NOMO-1 treated with dmso at 0.1 percent for 144 hours (cell line): ENCODE measurements at regions not wholly inside any gene's neighbourhood (a gene's known extent, or its start where the extent isn't known, plus 50 kb on each side); places are given as distances from the start of the nearest gene placed in this dataset.

ENCODE experiments used
- DNase-seq: peaks from one replicate; lab custom pipeline; 2025; ENCODE audit not compliant: unreplicated experiment; lab: John Stamatoyannopoulos, UW

DNA sequence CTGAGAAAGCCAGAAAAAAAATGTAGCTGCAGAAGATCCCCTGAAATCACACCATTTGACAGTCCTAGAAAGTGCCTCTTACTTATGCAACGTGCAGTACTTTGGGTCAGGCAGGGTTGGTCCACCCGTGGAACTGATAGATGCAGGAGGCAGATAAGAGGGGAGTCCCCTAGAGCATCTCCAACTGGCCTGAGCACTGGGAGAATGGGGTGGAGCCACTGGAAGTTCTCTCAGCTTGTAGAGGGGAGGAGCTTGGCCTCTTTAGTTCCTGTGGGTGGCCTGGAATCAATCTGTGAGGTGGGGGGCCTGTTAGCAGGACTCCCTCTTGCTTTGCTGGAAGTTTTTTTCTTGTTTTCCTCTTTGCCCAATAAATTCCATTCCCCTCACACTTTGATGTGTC lies 335.7 kb upstream of the NCAM2 start:
- no peak for DNase-seq

DNA sequence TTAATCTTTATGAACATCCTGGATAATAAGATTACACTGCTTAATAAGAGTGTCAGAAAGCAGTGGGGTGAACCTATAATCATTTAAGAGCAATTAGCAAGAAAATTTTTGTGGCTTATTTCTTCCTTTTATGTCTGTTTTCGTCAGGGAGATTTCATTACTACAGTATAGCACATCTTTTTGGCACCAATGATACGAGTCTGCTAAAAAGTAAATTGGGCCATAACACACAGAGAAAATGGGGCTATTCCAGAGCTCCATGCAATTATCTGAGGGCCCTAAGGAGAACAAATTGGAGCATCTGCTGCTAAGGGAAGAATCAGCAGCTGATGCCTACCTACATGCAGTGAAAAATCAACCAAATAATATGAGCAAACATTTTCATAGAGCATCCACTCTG lies 330.3 kb upstream of the NCAM2 start:
- DNase-seq = no peak

DNA sequence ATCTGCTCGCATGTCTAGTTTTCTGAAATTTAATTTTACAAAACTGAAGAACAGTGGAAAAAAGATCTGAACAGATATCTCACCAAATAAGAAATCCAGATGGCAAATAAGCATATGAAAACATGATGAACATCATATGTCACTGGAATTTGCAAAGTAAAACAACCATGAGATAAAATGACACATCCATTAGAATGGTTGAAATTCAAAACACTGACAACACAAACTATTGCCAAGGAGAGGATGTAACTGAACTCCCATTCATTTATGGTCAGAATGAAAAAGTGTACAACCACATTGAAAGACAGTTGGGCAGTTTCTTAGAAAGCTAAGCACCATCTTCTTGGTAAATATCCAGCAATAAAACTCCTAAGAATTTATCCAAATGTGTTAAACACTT lies 312.7 kb upstream of the NCAM2 start:
- DNase-seq = no peak

DNA sequence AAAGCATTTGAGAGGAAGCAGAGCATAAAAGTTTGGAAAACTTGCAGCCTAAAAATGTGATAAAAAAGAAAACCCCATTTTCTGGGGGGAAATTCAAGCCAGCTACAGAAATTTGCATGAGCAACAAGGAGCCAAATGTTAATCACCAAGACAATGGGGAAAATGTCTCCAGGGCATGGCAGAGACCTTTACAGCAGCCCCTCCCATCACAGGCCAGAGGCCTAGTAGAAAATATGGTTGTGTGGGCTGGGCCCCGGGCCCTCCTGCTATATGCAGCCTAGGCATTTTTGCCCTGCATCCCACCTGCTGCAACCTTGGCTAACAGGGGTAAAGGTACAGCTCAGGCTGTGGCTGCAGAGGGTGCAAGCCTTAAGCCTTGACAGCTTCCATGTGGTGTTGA lies 299.6 kb upstream of the NCAM2 start:
- DNase-seq = no peak

DNA sequence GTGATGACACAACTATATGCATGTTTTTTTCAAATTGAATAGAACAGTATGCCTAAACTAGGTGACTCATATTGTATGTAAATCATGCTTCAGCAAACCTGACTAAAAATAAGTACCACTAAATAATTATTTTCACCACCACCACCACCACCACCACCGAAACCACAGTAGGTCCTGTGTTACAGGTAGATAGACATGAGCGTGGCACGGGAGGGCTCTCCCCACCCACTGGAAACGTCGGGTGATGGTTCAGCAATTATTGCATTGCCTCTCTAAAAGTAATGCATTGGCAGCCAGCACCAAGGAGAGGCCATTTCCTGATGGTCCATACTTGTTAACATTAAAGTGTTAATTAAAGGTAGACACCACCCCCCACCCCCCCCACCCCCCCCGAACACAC lies 297.0 kb upstream of the NCAM2 start:
- DNase-seq = no peak

DNA sequence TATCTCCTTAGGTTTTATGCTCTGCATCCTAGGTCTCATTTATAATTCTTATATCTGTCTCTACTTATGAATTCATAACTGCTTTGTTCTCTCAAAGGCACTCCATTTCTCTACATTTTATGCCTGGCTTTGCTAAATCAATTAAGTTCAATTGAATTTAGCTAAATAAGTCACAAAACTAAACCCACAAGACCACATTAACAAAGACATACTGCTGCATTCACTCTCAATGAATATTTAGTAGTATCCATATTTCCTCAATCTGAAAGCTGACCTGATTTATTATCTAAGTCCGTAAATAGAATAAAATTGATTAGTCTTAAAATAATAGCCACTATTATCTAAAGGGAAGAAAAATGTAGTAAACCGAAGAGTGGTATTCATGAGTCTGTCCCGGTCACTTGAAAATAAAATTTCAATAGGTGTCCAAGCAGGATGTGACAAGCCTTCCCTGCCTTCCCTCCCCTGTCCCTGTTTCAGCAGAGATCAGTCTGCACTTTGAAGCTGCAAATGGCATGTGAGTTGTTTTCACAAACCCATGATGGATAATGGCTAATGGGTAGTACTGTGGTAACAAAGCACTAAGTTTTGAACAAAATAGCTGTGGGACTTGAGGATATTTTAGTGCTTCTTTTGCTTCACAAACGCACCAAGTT lies 295.0 kb upstream of the NCAM2 start:
- no peak for DNase-seq

DNA sequence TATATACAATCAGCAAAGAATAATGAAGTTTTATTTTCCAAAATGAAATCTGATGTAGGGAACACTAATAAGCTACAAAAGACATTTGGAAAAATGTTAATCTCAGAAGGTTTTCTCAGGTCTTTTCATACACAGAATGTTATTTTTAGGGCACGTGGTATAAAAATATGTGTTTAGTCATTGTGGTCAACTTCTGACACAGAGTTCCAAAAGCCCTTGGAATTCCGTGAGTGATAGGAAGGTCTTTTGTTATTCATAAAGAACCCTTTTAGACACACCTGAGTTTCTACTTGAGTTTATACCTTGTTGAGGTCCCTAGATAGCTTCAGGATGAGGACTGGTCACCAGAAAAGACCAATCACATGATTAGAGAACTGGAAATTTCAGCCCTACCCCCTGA lies 277.6 kb upstream of the NCAM2 start:
- no peak for DNase-seq

DNA sequence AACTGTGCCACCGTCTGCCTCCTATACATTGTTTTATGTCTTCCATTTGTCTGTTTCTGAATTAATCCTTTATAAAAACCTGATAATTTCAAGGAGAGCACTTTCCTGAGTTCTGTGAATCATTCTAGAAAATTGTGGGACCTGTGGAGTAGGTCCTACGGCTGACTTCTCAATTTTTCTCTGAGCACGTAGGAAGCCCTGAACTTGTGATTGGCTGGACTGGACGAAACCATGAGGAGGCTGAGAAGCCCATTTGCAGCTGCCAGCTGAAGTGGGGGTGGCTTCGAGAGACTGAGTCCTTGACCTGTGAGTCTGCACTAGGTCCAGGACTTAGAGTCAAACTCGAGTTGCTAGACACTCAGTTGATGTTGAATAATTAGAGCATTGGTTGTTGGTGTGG lies 277.1 kb upstream of the NCAM2 start:
- DNase-seq = no peak

DNA sequence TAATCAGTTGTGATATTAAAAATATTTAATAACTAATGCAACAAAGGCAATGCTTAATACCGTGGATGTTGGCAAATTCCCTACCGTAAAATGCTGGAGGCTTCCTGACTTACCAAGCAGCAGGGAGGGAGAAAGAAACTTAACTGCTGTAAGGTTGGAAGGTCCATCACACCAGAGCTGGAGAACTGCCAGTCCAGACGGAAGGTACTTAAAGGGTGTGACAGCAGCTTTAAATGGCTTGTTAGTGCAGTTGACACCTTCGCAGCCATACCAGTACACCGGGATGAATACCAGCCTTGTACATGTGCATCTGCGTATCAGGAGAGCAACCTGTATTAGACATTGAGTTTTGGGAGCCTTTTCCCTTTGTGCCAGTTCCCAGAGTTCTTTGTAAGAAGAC lies 269.5 kb upstream of the NCAM2 start:
- DNase-seq = no peak

DNA sequence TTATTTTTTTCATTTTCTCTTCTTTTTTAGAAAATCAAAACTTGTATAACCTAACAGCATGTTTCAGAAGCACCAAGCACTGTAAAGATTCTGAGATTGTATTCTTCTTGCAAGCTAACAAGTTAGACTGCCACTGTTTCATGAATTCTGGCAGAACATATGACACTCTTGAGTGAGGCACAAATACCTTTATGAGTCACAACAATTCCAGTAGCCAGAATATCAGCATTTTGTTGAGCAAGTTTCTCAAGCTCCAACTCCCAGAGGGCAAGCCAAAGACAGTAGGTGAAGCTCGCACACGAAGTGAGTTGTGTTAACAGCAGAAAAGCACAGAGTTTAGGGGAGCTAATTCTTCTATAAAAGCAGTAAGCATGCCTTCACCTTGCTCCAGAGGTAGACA lies 268.8 kb upstream of the NCAM2 start:
- DNase-seq = no peak

DNA sequence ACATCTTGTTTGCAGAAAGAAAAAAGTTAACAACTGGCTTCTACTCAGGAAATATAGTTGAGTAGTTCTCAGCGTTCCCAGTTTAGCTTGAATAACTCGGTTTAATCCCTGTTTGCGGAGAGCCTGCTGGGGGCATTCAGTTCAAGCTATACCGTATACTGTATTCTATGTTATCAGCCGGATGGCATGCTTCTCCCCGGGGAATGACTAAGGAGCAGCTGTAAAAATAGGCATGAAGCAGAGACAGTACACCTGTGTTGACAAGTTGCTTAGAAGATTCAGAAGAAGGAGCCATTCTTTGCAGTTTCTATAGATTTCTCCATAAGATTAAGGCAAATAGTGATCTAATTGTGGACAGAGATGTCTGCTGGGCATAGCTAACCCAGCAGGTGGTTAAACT lies 267.8 kb upstream of the NCAM2 start:
- no peak for DNase-seq

DNA sequence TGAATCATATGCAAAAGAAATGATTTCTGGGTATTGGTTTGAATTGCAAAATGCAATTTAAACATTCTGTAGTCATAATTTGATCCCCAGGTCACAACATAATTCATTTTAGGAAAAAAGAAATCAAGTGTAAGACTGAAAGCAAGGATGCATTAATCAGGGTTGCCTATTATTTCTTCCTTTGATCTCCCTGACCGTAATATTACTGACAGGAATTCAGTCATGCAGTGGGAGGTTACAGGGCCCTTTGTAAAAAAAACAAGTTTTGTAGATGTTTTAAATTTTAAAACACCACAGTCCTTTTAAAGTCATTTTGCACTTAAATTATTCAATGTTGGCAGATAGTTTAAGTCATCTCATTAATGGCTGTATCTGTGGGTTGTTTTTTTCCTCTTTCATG lies 263.0 kb upstream of the NCAM2 start:
- no peak for DNase-seq

DNA sequence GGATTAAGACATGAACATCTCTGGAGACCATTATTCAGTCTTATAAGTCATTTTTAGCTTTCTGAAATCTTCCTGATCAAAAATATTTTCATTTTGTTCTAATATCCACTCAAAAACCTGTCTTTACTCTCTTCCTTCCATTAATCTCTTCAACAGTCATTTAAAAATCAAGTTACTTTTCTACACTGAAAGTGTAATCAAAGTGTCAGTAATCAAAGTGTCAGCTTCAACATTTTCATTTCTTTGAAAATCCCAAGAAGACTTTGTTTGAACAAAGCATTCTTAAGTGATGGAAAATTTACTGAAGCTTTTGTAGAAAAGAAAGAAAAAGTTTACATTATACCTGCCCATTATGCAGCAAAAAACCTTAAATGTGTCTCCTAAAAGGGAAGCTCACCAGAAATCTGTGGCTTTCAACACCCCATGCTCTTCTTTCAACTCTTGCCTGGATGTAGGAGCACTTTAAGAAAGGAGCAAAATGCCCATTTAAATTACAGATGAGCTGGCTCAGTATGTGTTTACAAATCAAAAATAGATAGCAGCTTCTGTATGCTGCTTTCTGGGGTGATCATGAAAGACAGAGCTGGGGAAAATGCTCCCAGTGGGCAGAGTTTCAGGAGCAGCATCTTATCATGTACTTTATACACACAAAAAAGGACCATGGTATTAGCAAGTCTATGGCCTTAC lies 260.8 kb upstream of the NCAM2 start:
- DNase-seq = no peak

DNA sequence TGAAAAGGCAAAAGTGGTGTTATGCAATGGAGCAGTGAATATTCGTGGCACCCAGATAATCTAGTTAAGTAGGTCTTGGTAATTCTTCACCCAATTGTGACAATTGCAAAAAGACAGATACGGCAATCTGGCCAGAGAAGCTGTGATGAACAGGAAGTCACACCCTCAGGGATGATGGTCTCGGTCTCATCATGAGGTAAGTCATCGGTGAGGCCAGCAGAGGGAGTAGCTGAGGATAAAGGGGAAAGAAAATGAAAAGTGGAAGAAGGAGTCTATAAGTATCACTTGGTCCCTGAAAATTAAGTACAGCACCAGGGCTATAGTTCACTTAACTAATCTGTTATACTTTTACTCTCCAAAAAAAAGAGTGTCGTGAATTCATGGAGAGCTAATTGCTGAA lies 258.8 kb upstream of the NCAM2 start:
- no peak for DNase-seq

DNA sequence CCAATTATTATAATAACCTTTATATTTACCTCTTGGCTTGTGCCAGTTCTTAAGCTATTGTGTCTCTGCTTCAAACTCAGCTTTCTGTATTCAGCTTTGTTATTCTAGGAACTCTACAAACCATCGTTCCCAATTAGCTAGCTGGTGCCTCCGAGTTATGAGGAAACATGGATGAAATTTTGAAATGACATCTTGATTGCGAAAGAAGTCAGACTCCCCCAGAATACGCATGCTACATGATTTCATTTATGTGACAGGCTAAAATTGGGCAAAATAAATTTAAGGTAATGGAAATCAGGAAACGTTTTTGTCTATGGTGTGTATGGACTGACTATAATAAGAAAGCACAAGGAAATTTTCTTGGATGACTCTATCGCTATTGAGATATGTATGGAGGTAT lies 256.8 kb upstream of the NCAM2 start:
- no peak for DNase-seq

DNA sequence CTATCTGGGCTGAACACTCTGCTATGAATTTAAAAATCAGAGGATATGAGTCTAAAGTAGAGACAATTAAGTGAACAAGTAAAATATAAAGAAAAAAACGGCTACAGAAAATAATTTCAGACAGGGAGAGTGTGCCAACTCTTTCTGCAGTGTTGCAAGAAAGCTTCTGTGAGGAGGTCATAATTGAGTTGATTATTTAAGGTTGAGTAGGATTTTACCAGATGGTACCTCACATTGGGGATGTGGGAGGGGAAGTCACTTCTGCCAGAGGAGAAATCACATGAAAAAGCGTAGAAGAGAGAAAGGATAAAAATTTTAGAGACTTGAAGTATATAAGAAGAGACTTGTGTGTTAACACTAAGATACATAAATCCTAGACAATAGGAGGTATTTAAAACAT lies 238.0 kb upstream of the NCAM2 start:
- no peak for DNase-seq

DNA sequence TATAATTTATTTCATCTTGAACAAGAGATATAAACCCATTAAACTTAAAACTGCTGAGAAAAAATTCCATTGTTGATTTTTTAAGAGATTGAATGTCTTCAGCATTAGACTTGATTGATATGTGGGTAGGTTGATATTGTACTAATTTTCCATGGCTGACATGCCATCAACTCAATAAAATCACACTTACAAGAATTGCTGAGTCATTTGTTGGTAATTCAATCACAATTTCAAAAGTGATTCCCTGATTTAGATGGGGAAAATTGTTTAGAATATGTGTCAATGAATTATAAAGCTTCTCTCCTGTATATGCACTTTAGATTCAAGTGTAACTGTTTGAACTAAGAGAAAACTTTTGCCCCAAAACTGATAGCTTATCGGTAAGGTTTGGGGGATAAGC lies 223.5 kb upstream of the NCAM2 start:
- DNase-seq = no peak

DNA sequence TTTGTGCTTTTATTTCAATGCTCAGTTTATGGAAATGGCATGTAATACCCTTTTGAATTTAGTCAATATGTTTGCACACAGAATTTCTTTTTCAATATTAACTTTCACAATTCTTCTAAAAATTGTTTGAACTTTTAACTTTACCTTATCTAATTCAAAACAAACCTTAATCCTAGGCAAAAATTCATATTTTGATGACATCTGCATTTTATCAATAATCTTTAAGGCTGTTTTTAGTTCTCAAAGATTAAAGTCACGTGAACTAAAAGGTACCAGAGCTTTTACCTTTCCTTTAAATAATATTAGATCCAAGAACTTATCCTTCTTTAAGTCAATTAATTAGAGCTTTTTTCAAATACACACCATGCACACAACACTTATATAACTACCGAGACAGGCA lies 218.9 kb upstream of the NCAM2 start:
- no peak for DNase-seq

DNA sequence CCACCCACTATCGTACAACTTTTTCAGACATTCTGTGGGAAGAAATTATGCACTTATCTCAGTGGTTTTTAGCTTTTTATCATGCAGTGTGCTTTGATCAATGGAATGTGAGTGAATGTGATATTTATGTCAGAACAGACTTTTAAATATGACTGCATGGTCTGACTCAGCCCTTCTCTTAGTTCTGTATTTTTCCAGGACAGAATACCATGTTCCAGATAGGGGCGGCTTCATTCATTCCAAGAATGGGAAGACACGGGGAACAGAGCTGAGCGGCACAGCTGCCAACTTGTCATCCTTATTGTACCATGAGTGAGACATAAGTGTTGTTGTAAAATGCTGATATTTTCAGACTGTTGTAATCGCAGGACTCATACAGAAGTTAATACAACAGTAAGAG lies 214.6 kb upstream of the NCAM2 start:
- no peak for DNase-seq

DNA sequence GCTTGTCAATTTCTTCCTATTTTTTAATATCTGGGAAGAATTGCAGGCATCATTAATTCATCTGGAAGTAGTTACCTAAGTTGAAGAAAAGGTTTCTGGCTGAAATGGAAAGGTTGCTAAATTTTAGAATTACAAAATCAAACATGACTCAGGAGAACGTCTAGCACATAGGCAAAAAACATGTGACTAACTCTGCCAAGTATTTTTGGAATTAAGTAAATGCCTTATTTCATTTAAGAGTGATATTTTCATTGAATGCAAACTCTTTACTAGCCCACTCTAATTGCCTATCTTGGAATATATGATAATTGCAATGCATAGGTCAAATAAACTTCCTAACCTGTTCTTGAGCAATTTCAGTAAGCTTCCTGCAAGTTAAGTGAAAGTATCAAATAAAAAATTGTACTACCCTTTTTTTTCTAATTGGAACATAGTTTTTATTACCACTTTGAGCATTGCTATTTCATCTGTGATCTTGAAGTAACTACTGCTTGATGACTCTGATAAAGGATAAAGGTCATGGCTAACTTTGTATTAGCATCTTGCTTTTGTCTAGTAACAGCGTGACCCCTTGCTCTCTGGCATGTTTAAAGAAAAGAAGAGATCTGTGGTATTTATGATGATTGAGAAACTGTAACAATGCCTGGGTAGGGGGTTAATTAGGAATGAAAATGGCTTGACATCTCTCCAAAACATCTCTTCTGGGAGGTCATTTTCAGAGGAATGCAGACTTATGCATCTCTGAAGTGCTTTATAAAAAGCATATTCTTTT lies 208.3 kb upstream of the NCAM2 start:
- no peak for DNase-seq

DNA sequence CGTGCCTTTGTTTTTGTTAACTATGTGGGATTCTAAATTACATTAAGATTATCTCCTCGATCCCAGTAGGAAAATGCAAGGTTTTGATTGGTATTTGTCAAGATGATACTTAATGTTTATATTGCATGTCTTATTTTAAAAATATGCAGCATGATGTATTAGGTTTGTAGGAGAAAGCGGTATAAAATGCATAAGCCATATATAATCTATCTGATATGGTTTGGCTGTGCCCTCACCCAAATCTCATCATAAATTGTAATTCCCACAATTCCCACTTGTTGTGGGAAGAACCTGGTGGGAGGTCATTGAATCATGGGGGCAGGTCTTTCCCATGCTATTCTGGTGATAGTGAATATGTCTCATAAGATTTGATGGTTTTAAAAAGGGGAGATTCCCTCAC lies 198.1 kb upstream of the NCAM2 start:
- DNase-seq = no peak

DNA sequence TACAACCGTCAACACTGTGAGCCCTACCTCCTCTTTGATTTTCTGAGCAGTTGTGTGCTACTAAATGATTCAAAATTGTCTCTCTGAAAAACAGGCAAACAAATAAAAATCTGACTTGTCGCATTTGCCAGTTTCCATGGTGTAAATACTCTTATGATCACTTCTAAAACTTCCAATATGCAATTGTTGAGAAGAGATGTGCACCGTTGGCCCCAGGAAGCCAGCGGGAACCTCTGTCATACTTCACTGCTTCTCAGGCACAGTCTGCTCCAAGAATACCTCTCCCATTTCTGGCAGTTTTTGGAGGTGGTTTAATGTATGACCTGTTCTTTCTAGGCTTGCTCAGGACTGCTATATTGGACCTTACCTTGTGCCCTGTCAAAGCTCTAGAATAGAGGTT lies 196.0 kb upstream of the NCAM2 start:
- DNase-seq = no peak
